ENCODE measurements at regions not wholly inside any gene's neighbourhood (a gene's known extent, or its start where the extent isn't known, plus 50 kb on each side); places are given as distances from the start of the nearest gene placed in this dataset.

GRCh38 chr13:33472446-33472845 lies 186.9 kb upstream of the STARD13 start:
- DNase-seq = no peak

- no peak for DNase-seq
These were observed 193.6 kb upstream of the STARD13 start for GRCh38 chr13:33479105-33479504.

GRCh38 chr13:33480561-33480960 lies 195.0 kb upstream of the STARD13 start:
- no peak for DNase-seq

- no peak for DNase-seq
These were observed 197.9 kb upstream of the STARD13 start for GRCh38 chr13:33483471-33483870.

- DNase-seq = no peak
These were observed 199.7 kb upstream of the STARD13 start for GRCh38 chr13:33485247-33485646.

GRCh38 chr13:33487575-33488243 lies 202.2 kb upstream of the STARD13 start:
- DNase-seq = no peak

GRCh38 chr13:33489563-33489962 lies 204.0 kb upstream of the STARD13 start:
- no peak for DNase-seq

- no peak for DNase-seq
These were observed 205.1 kb upstream of the STARD13 start for GRCh38 chr13:33490461-33491327.

- DNase-seq = no peak
These were observed 208.3 kb upstream of the STARD13 start for GRCh38 chr13:33493672-33494365.

- DNase-seq = no peak
These were observed 209.1 kb upstream of the STARD13 start for GRCh38 chr13:33494596-33495204.

- no peak for DNase-seq
These were observed 210.8 kb upstream of the STARD13 start for GRCh38 chr13:33496336-33496735.

GRCh38 chr13:33497146-33497845 lies 211.7 kb upstream of the STARD13 start:
- no peak for DNase-seq

- no peak for DNase-seq
These were observed 222.5 kb upstream of the STARD13 start for GRCh38 chr13:33508060-33508459.

GRCh38 chr13:33509642-33510229 lies 224.2 kb upstream of the STARD13 start:
- DNase-seq = no peak

- DNase-seq = no peak
These were observed 224.9 kb upstream of the STARD13 start for GRCh38 chr13:33510350-33510970.

GRCh38 chr13:33512880-33513554 lies 227.5 kb upstream of the STARD13 start:
- no peak for DNase-seq

GRCh38 chr13:33514362-33514761 lies 228.8 kb upstream of the STARD13 start:
- DNase-seq = no peak

- no peak for DNase-seq
These were observed 229.6 kb upstream of the STARD13 start for GRCh38 chr13:33515146-33515545.

GRCh38 chr13:33518452-33518851 lies 232.9 kb upstream of the STARD13 start:
- DNase-seq = no peak

- no peak for DNase-seq
These were observed 234.3 kb upstream of the STARD13 start for GRCh38 chr13:33519561-33520467.

All from CD4-positive, alpha-beta T cell treated with Interleukin-10 for 1 hour (primary cell).